ENCODE measurements at regions not wholly inside any gene's neighbourhood (a gene's known extent, or its start where the extent isn't known, plus 50 kb on each side); places are given as distances from the start of the nearest gene placed in this dataset.

DNA sequence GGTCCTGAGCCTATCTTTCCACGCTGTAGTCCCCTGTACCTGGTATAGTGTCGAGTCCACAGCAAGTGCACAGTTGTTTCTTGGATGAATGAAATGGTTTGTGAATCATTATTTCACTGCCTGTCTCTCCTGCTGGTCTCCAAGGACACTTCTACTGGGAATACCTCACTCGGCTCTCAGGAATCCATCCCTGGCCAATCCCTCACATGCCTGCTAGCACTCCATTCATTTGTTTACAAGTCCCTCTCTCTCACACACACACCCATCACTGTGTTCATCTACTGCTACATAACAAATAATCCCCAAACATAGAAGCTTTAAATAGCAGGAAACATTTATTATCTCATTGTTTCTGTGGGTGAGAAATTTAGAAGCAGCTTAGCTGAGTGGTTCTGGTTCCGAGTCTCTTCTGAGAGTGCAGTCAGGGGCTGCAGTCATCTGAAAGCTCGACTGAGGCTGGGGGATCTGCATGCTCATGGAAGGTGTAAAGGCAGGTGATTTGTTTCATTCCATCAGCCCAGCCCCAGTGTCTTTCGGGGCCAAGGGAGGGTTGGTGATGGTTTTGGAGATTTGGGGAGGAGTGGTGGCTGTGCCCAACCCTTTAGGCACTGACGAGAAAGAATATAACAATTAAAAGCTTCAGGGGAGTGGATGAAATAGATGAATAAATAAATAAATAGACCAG is 132.7 kb upstream of the IER5L start:
- Histone ChIP-seq H3K9me3 (replicated peaks; ENCODE audit: insufficient read depth, low read length) (no peaks in the 10 kb centered on the region), H3K27ac (ENCODE audit: low read length) (no peak overlapping the region), H3K79me2 (ENCODE audit: low read length) (no peaks in the 10 kb centered on the region), H2AFZ (ENCODE audit: low read length) (no peak overlapping the region), H3K27me3 (replicated peaks; ENCODE audit: insufficient read depth, low read length) (no peaks in the 10 kb centered on the region), H3K9me2 (replicated peaks; ENCODE audit: insufficient read depth, low read length) (no peaks in the 10 kb centered on the region), H3F3A (ENCODE audit: insufficient read depth, low read length) (no peaks in the 10 kb centered on the region), H3K9ac (ENCODE audit: low read length) (no peak overlapping the region), H3K4me3 (ENCODE audit: low read length) (no peak overlapping the region), H3K4me2 (ENCODE audit: low read depth, low read length) (no peak overlapping the region), H3K4me1 (ENCODE audit: low read length) (no peaks in the 10 kb centered on the region), H3K36me3 (replicated peaks; ENCODE audit: insufficient read depth, low read length) (no peaks in the 10 kb centered on the region), H4K20me1 (ENCODE audit: insufficient read depth, low read length) (no peaks in the 10 kb centered on the region)
- DNase-seq: no peak
- TF ChIP-seq EZH2phosphoT487 (IDR thresholded peaks at IDR 0.05; ENCODE audit: low read length) (no peak), EZH2 (optimal IDR thresholded peaks at IDR 0.05; ENCODE audit: low read depth, low read length) (no peak)
- TF ChIP-seq, protein P1, sequence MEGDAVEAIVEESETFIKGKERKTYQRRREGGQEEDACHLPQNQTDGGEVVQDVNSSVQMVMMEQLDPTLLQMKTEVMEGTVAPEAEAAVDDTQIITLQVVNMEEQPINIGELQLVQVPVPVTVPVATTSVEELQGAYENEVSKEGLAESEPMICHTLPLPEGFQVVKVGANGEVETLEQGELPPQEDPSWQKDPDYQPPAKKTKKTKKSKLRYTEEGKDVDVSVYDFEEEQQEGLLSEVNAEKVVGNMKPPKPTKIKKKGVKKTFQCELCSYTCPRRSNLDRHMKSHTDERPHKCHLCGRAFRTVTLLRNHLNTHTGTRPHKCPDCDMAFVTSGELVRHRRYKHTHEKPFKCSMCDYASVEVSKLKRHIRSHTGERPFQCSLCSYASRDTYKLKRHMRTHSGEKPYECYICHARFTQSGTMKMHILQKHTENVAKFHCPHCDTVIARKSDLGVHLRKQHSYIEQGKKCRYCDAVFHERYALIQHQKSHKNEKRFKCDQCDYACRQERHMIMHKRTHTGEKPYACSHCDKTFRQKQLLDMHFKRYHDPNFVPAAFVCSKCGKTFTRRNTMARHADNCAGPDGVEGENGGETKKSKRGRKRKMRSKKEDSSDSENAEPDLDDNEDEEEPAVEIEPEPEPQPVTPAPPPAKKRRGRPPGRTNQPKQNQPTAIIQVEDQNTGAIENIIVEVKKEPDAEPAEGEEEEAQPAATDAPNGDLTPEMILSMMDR (IDR thresholded peaks at IDR 0.05; ENCODE audit: low read length): no peak

DNA sequence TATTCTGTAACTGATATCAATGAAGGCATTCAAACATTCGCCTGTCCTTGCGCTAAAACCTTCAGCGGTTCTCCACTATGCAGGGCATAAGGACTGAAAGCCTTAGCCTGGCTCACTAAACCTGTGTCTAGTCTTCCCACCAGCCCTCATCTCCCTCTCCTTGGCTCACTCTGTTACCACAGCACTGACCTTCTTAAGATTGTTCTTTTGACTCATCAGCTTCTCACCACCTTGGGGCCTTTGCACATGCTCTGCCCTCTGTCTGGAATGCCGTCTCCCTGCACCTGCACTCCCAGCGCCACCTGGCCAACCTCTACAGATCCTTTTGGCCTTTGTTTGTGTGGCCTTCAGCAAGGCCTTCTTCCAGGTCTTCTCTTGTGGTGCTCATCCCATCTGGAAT is 131.8 kb upstream of the IER5L start:
- Histone ChIP-seq H3K79me2 (ENCODE audit: low read length) (no peaks in the 10 kb centered on the region), H3K9ac (ENCODE audit: low read length) (no peak overlapping the region), H3K27me3 (replicated peaks; ENCODE audit: insufficient read depth, low read length) (no peaks in the 10 kb centered on the region), H2AFZ (ENCODE audit: low read length) (no peak overlapping the region), H3K4me1 (ENCODE audit: low read length) (no peaks in the 10 kb centered on the region), H3K4me3 (ENCODE audit: low read length) (no peak overlapping the region), H3F3A (ENCODE audit: insufficient read depth, low read length) (no peaks in the 10 kb centered on the region), H3K36me3 (replicated peaks; ENCODE audit: insufficient read depth, low read length) (no peaks in the 10 kb centered on the region), H3K27ac (ENCODE audit: low read length) (no peak overlapping the region), H3K4me2 (ENCODE audit: low read depth, low read length) (no peak overlapping the region), H4K20me1 (ENCODE audit: insufficient read depth, low read length) (no peaks in the 10 kb centered on the region), H3K9me3 (replicated peaks; ENCODE audit: insufficient read depth, low read length) (no peaks in the 10 kb centered on the region), H3K9me2 (replicated peaks; ENCODE audit: insufficient read depth, low read length) (no peaks in the 10 kb centered on the region)
- TF ChIP-seq, protein P1 (IDR thresholded peaks at IDR 0.05; ENCODE audit: low read length): no peak
- TF ChIP-seq EZH2 (optimal IDR thresholded peaks at IDR 0.05; ENCODE audit: low read depth, low read length) (no peak), EZH2phosphoT487 (IDR thresholded peaks at IDR 0.05; ENCODE audit: low read length) (no peak)
- no peak for DNase-seq

DNA sequence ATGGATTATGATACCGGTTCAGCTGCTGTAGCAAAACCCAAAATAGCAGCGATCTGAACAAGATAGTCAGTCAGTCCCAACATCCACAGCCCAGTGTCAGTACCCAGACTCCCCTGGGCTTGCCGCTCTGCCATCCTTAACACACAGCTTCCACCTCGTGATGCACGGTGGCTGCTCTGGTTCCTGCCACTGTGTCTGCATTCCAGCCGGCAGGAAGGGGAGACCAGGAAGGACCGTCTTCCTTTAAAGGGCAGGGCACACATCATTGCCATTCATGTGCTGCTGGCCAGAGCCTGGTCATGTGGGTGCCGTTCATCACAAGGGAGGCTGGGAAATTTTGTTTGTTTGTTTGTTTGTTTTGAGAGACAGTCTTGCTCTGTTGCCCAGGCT is 131.0 kb upstream of the IER5L start:
- H3K4me2 ChIP-seq (ENCODE audit: low read depth, low read length): no peak overlapping the region
- no peaks in the 10 kb centered on the region for H3K79me2 ChIP-seq (ENCODE audit: low read length)
- no peak overlapping the region for H2AFZ ChIP-seq (ENCODE audit: low read length)
- no peaks in the 10 kb centered on the region for H3K4me1 ChIP-seq (ENCODE audit: low read length)
- no peaks in the 10 kb centered on the region for H4K20me1 ChIP-seq (ENCODE audit: insufficient read depth, low read length)
- H3F3A ChIP-seq (ENCODE audit: insufficient read depth, low read length): no peaks in the 10 kb centered on the region
- H3K4me3 ChIP-seq (ENCODE audit: low read length): no peak overlapping the region
- no peak overlapping the region for H3K9ac ChIP-seq (ENCODE audit: low read length)
- H3K9me3 ChIP-seq (replicated peaks; ENCODE audit: insufficient read depth, low read length): no peaks in the 10 kb centered on the region
- no peaks in the 10 kb centered on the region for H3K27me3 ChIP-seq (replicated peaks; ENCODE audit: insufficient read depth, low read length)
- TF ChIP-seq EZH2 (optimal IDR thresholded peaks at IDR 0.05; ENCODE audit: low read depth, low read length) (no peak), EZH2phosphoT487 (IDR thresholded peaks at IDR 0.05; ENCODE audit: low read length) (no peak)
- TF ChIP-seq, protein P1 (IDR thresholded peaks at IDR 0.05; ENCODE audit: low read length): no peak
- no peak overlapping the region for H3K27ac ChIP-seq (ENCODE audit: low read length)
- H3K9me2 ChIP-seq (replicated peaks; ENCODE audit: insufficient read depth, low read length): no peaks in the 10 kb centered on the region
- DNase-seq: no peak
- no peaks in the 10 kb centered on the region for H3K36me3 ChIP-seq (replicated peaks; ENCODE audit: insufficient read depth, low read length)

Measured in MM.1S (cell line).